ENCODE measurements at regions not wholly inside any gene's neighbourhood (a gene's known extent, or its start where the extent isn't known, plus 50 kb on each side); places are given as distances from the start of the nearest gene placed in this dataset.

DNA sequence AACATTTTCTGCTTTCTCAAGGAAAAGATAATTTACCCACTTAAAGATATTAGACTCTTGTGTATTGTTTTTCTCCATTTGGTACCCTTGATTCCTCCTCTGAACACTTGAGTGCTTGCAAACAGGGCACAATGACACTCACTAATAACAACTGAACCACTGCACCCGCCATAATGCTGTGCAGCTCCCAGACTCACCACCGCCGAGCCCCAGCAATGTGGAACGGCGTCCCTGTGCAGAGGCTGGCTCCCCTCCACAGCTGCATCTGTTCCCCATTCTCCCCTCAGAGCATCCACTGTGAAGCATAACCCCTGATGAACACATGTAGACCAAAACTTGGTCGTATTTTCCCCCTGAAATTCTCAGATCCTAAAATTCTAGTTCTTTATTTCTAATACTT is 276.2 kb upstream of the PLSCR5 start:
- Histone ChIP-seq H3K9me3 (ENCODE audit: low read depth) (no peaks in the 10 kb centered on the region), H3K36me3 (no peaks in the 10 kb centered on the region), H3K27me3 (no peaks in the 10 kb centered on the region), H3K4me1 (ENCODE audit: low read depth) (no peaks in the 10 kb centered on the region), H3K27ac (no peak overlapping the region), H3K4me3 (no peak overlapping the region)
- TF ChIP-seq, protein P1, sequence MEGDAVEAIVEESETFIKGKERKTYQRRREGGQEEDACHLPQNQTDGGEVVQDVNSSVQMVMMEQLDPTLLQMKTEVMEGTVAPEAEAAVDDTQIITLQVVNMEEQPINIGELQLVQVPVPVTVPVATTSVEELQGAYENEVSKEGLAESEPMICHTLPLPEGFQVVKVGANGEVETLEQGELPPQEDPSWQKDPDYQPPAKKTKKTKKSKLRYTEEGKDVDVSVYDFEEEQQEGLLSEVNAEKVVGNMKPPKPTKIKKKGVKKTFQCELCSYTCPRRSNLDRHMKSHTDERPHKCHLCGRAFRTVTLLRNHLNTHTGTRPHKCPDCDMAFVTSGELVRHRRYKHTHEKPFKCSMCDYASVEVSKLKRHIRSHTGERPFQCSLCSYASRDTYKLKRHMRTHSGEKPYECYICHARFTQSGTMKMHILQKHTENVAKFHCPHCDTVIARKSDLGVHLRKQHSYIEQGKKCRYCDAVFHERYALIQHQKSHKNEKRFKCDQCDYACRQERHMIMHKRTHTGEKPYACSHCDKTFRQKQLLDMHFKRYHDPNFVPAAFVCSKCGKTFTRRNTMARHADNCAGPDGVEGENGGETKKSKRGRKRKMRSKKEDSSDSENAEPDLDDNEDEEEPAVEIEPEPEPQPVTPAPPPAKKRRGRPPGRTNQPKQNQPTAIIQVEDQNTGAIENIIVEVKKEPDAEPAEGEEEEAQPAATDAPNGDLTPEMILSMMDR (IDR thresholded peaks at IDR 0.05; ENCODE audit: low read depth, low read length), result no peak
- no peak for DNase-seq (ENCODE audit: low read depth in 1 of 2, low spot score in 1 of 2)

DNA sequence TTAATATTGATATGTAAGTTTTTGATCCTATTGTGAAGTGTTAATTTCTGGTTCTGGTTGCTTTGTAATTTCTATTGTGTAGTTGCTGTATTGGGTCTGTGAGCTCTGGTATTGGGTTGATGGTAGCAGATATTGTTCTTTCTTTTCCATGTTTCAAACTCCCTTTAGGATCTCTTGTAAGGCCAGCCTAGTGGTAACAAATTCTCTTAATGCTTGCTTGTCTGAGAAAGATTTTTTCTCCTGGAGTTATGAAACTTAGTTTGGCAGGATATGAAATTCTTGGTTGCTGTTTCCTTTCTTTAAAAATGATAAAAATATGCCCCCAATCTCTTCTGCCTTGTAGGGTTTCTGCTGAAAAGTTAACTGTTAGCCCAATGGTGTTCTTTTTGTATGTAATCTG is 268.6 kb upstream of the PLSCR5 start:
- Histone ChIP-seq H3K27ac (no peak overlapping the region), H3K9me3 (ENCODE audit: low read depth) (no peaks in the 10 kb centered on the region), H3K4me1 (ENCODE audit: low read depth) (no peaks in the 10 kb centered on the region), H3K27me3 (no peaks in the 10 kb centered on the region), H3K36me3 (no peaks in the 10 kb centered on the region), H3K4me3 (no peak overlapping the region)
- TF ChIP-seq, protein P1 (IDR thresholded peaks at IDR 0.05; ENCODE audit: low read depth, low read length), result no peak
- DNase-seq (ENCODE audit: low read depth in 1 of 2, low spot score in 1 of 2), result no peak

DNA sequence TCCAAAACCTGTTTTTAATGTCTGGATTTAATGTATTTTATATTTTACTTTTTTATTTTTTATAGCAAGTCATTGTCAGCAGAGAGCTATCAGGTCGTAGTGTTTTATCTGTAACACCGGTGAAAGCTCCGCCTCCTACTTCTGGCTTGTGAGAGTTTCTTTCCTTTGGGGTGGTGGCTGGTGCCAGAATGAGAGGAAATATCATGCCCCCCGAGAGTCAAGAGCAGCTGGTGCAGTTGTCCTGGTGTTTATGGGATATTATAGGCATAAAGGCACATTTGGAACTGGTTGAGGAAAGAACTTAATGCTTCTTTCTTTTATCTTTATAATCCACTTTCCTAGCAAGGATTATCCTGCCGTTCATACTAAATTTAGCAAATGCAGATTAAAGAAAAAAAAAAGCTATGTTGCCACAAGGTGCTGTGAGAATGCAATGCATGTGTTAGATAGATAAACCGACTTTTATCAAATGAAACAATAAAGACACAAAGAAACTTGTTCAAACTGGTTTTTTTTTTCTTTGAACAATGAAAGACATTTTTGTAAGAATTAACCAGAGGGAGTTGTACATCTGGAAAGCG is 260.1 kb upstream of the PLSCR5 start:
- Histone ChIP-seq H3K27ac (no peak overlapping the region), H3K27me3 (no peaks in the 10 kb centered on the region), H3K4me1 (ENCODE audit: low read depth) (peaks cover 11% of the 10 kb centered on the region), H3K4me3 (no peak overlapping the region), H3K36me3 (no peaks in the 10 kb centered on the region), H3K9me3 (ENCODE audit: low read depth) (no peaks in the 10 kb centered on the region)
- peak in 1 of 2 donors; percentile 28 for DNase-seq (ENCODE audit: low read depth in 1 of 2, low spot score in 1 of 2)
- TF ChIP-seq, protein P1 (IDR thresholded peaks at IDR 0.05; ENCODE audit: low read depth, low read length), result no peak

DNA sequence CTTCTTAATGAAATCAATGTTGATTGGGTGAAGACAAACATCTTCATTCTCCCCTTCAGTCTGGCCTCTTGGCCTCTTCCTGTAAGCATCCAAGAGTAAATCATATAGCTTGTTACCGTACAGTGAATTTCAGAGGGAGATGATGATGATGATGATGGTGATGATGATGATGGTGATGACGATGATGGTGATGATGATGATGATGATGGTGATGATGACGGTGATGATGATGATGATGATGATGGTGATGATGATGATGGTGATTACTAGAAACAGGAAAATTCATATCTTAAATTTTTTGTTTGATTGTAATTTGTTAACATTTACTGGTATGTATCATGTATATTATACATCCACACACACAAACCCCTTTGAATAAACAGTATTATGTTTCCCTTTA is 256.1 kb upstream of the PLSCR5 start:
- TF ChIP-seq, protein P1 (IDR thresholded peaks at IDR 0.05; ENCODE audit: low read depth, low read length), result no peak
- no peaks in the 10 kb centered on the region for H3K36me3 ChIP-seq
- H3K4me3 ChIP-seq, result no peak overlapping the region
- no peak for DNase-seq (ENCODE audit: low read depth in 1 of 2, low spot score in 1 of 2)
- no peak overlapping the region for H3K27ac ChIP-seq
- peaks cover 11% of the 10 kb centered on the region for H3K4me1 ChIP-seq (ENCODE audit: low read depth)
- H3K9me3 ChIP-seq (ENCODE audit: low read depth), result no peaks in the 10 kb centered on the region
- no peaks in the 10 kb centered on the region for H3K27me3 ChIP-seq

DNA sequence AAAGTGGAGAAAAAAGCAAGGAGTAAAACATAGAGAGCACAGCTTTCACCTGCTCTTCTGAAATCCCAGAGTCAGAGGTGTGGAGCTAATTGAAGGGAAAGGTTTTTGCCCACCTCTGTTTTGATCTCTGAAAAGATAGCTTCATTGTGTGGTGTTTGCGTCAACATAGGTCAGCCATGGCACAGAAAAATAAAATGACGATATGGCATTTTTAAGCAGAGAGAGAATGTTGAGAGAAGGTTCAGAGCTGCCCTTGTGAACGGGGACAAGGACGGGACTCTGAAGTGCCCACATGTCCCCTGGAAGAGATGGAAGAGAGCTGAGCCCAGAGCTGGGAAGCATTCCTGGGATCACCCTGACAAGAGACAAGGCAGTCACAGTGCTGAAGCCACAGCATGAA is 249.4 kb upstream of the PLSCR5 start:
- Histone ChIP-seq H3K4me3 (no peak overlapping the region), H3K4me1 (ENCODE audit: low read depth) (no peaks in the 10 kb centered on the region), H3K9me3 (ENCODE audit: low read depth) (no peaks in the 10 kb centered on the region), H3K36me3 (no peaks in the 10 kb centered on the region), H3K27ac (no peak overlapping the region), H3K27me3 (no peaks in the 10 kb centered on the region)
- TF ChIP-seq, protein P1 (IDR thresholded peaks at IDR 0.05; ENCODE audit: low read depth, low read length), result no peak
- DNase-seq (ENCODE audit: low read depth in 1 of 2, low spot score in 1 of 2), result no peak

DNA sequence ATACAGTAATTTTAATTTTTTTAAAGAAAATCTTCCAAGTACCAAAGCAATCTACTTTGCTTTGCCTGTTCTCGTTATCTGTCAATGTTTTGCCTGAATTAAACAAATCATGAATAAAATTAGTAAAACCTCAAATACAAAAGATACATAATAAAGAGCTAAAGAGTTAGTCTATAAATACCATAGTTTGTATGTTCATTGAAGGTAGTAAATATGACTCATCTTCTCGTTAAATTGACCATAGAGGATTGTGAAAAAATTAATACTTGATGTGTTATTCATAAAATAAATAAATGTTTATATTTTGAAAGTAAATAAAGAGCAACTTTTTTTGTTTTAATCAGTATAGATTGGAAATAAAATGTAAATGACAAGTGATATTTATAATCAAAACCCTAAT is 246.5 kb upstream of the PLSCR5 start:
- TF ChIP-seq, protein P1 (IDR thresholded peaks at IDR 0.05; ENCODE audit: low read depth, low read length), result no peak
- no peak overlapping the region for H3K4me3 ChIP-seq
- no peak overlapping the region for H3K27ac ChIP-seq
- H3K9me3 ChIP-seq (ENCODE audit: low read depth), result no peaks in the 10 kb centered on the region
- DNase-seq (ENCODE audit: low read depth in 1 of 2, low spot score in 1 of 2), result no peak
- H3K4me1 ChIP-seq (ENCODE audit: low read depth), result no peaks in the 10 kb centered on the region
- H3K27me3 ChIP-seq, result no peaks in the 10 kb centered on the region
- H3K36me3 ChIP-seq, result no peaks in the 10 kb centered on the region
